Astrocyte (in vitro differentiated cells and primary cell): ENCODE measurements at regions not wholly inside any gene's neighbourhood (a gene's known extent, or its start where the extent isn't known, plus 50 kb on each side); places are given as distances from the start of the nearest gene placed in this dataset.

Experiments
- DNase-seq: peaks from one replicate; pipeline ENCODE4 v3.0.0-alpha.2; 2010; ENCODE audit warnings: low read depth
- FAIRE-seq: peaks from 2 replicates; lab custom pipeline; 2011; peaks lifted over from hg19 to GRCh38; lab: Jason Lieb, UNC
- H2AFZ ChIP-seq: 2 replicates; pipeline ENCODE4 v1.6.0; 2012; ENCODE audit warnings: low read depth, low read length, inconsistent platforms
- H3K27ac ChIP-seq: 2 replicates; pipeline ENCODE4 v1.5.1; 2011; ENCODE audit warnings: low read depth, low read length, inconsistent platforms
- H3K27me3 ChIP-seq: 2 replicates; pipeline ENCODE4 v1.6.0; 2011; ENCODE audit warnings: low read length, inconsistent platforms; ENCODE audit not compliant: insufficient read depth
- H3K36me3 ChIP-seq: 2 replicates; pipeline ENCODE4 v1.5.1; 2011; ENCODE audit warnings: low read length, inconsistent platforms; ENCODE audit not compliant: insufficient read depth
- H3K4me1 ChIP-seq: 2 replicates; pipeline ENCODE4 v1.5.1; 2011; ENCODE audit warnings: low read length, inconsistent platforms; ENCODE audit not compliant: insufficient read depth
- H3K4me2 ChIP-seq: 2 replicates; pipeline ENCODE4 v1.6.0; 2012; ENCODE audit warnings: low read length, inconsistent platforms
- H3K4me3 ChIP-seq: 2 replicates; pipeline ENCODE4 v1.5.1; 2011; ENCODE audit warnings: low read depth, mild to moderate bottlenecking, low read length, inconsistent platforms; ENCODE audit not compliant: insufficient read depth
- H3K79me2 ChIP-seq: 2 replicates; pipeline ENCODE4 v1.6.0; 2012; ENCODE audit warnings: mild to moderate bottlenecking, low read length, inconsistent platforms; ENCODE audit not compliant: insufficient read depth
- H3K9ac ChIP-seq: 2 replicates; pipeline ENCODE4 v1.6.0; 2012; ENCODE audit warnings: mild to moderate bottlenecking, low read length, inconsistent platforms
- H3K9me3 ChIP-seq: 2 replicates; pipeline ENCODE4 v1.5.1; 2012; ENCODE audit warnings: low read depth, mild to moderate bottlenecking, low read length, inconsistent platforms; ENCODE audit not compliant: insufficient read depth
- H4K20me1 ChIP-seq: 2 replicates; pipeline ENCODE4 v1.6.0; 2012; ENCODE audit warnings: low read length, inconsistent platforms; ENCODE audit not compliant: insufficient read depth
- H3K27ac Mint-ChIP-seq: one replicate; pipeline ENCODE4 v1.8.0; 2021; ENCODE audit warnings: mild to moderate bottlenecking, mixed read lengths; ENCODE audit not compliant: unreplicated experiment
- H3K27me3 Mint-ChIP-seq: one replicate; pipeline ENCODE4 v1.8.0; 2021; ENCODE audit warnings: low read depth, mixed read lengths; ENCODE audit not compliant: unreplicated experiment
- H3K36me3 Mint-ChIP-seq: one replicate; pipeline ENCODE4 v1.8.0; 2021; ENCODE audit warnings: low read depth, mixed read lengths; ENCODE audit not compliant: unreplicated experiment
- H3K4me1 Mint-ChIP-seq: one replicate; pipeline ENCODE4 v1.8.0; 2021; ENCODE audit warnings: low read depth, mixed read lengths; ENCODE audit not compliant: unreplicated experiment
- H3K4me3 Mint-ChIP-seq: one replicate; pipeline ENCODE4 v1.8.0; 2021; ENCODE audit warnings: mild to moderate bottlenecking, moderate library complexity, mixed read lengths; ENCODE audit not compliant: unreplicated experiment
- H3K9me3 Mint-ChIP-seq: one replicate; pipeline ENCODE4 v1.8.0; 2021; ENCODE audit warnings: mild to moderate bottlenecking, mixed read lengths; ENCODE audit not compliant: unreplicated experiment
- EZH2 ChIP-seq: IDR thresholded peaks from 2 replicates; pipeline ENCODE4 v1.6.1; 2012; ENCODE audit warnings: mild to moderate bottlenecking, low read length, inconsistent platforms; ENCODE audit not compliant: insufficient read depth
- TF ChIP-seq, protein P1 (sequence below): IDR thresholded peaks from 2 replicates; pipeline ENCODE4 v1.5.1; 2011; ENCODE audit warnings: low read depth, mild to moderate bottlenecking, inconsistent platforms, low read length, moderate library complexity; ENCODE audit not compliant: insufficient read depth

DNA sequence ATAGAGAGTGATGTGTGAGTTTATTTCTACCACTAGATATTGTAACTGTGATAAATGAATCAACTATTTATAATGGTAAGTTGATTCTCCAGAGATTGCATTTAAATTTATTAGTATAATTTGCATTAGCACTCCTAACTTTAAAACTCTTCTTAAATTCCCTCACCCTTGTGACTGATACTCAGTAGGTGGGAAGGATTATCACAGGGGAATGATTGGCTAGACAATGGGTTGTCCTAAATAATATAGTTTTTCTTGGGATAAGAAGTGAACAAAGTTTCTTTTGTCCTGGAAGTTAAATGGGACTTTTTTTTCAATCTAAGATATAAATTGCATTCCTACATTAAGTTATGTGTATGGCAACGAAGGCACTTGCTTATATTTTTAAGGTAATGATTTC is 169.2 kb upstream of the PITX2 start:
- H3K4me1 Mint-ChIP-seq: peaks cover 21% of the 10 kb centered on the region
- H3K9ac ChIP-seq: no peak overlapping the region
- no peaks in the 10 kb centered on the region for H3K27me3 Mint-ChIP-seq

DNA sequence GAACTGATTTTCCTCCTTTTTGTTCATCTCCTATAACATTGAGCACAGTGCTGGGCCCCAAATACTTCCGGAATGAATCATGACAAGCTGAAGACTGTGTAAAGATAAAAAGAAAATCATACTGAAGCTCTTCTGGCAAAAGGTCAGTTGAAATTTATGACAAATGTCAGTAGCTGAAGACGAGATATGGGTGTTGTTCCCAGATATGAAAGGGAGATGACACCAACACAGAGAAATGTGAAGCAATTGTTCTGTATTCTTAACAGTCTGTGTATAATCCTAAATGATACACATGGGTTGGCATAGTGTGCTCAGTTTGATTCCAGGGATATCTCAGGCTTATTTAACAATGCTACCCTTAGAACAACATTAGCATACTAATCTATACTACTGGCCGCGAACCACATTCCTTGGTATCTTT is 170.5 kb upstream of the PITX2 start:
- H3K4me3 ChIP-seq: no peak overlapping the region
- H3K9ac ChIP-seq: no peak overlapping the region
- no peak overlapping the region for H3K4me2 ChIP-seq
- no peak overlapping the region for H2AFZ ChIP-seq
- no peaks in the 10 kb centered on the region for H3K79me2 ChIP-seq
- no peaks in the 10 kb centered on the region for H3K36me3 ChIP-seq
- Mint-ChIP-seq H3K4me3 (no peak overlapping the region), H3K27me3 (no peaks in the 10 kb centered on the region), H3K4me1 (peaks cover 17% of the 10 kb centered on the region), H3K9me3 (no peaks in the 10 kb centered on the region), H3K27ac (no peak overlapping the region), H3K36me3 (no peaks in the 10 kb centered on the region)
- no peaks in the 10 kb centered on the region for H3K4me1 ChIP-seq
- H4K20me1 ChIP-seq: no peaks in the 10 kb centered on the region
- H3K27ac ChIP-seq: no peak overlapping the region
- H3K9me3 ChIP-seq: no peaks in the 10 kb centered on the region
- no peak for TF ChIP-seq EZH2
- TF ChIP-seq, protein P1, sequence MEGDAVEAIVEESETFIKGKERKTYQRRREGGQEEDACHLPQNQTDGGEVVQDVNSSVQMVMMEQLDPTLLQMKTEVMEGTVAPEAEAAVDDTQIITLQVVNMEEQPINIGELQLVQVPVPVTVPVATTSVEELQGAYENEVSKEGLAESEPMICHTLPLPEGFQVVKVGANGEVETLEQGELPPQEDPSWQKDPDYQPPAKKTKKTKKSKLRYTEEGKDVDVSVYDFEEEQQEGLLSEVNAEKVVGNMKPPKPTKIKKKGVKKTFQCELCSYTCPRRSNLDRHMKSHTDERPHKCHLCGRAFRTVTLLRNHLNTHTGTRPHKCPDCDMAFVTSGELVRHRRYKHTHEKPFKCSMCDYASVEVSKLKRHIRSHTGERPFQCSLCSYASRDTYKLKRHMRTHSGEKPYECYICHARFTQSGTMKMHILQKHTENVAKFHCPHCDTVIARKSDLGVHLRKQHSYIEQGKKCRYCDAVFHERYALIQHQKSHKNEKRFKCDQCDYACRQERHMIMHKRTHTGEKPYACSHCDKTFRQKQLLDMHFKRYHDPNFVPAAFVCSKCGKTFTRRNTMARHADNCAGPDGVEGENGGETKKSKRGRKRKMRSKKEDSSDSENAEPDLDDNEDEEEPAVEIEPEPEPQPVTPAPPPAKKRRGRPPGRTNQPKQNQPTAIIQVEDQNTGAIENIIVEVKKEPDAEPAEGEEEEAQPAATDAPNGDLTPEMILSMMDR: no peak
- DNase-seq (peak; percentile 10), FAIRE-seq (peak; percentile 66)
- no peaks in the 10 kb centered on the region for H3K27me3 ChIP-seq

More for the DNA sequence above, 169.2 kb upstream of the PITX2 start:
- TF ChIP-seq EZH2: no peak
- TF ChIP-seq, protein P1: no peak
- no peaks in the 10 kb centered on the region for H3K9me3 Mint-ChIP-seq
- Histone ChIP-seq H3K27ac (no peak overlapping the region), H3K79me2 (no peaks in the 10 kb centered on the region), H3K27me3 (no peaks in the 10 kb centered on the region), H3K4me1 (no peaks in the 10 kb centered on the region), H3K9me3 (no peaks in the 10 kb centered on the region), H4K20me1 (no peaks in the 10 kb centered on the region), H3K4me2 (no peak overlapping the region), H3K4me3 (no peak overlapping the region), H3K36me3 (no peaks in the 10 kb centered on the region), H2AFZ (no peak overlapping the region)
- no peaks in the 10 kb centered on the region for H3K36me3 Mint-ChIP-seq
- H3K27ac Mint-ChIP-seq: no peak overlapping the region
- FAIRE-seq: no peak
- H3K4me3 Mint-ChIP-seq: no peak overlapping the region
- DNase-seq: no peak

DNA sequence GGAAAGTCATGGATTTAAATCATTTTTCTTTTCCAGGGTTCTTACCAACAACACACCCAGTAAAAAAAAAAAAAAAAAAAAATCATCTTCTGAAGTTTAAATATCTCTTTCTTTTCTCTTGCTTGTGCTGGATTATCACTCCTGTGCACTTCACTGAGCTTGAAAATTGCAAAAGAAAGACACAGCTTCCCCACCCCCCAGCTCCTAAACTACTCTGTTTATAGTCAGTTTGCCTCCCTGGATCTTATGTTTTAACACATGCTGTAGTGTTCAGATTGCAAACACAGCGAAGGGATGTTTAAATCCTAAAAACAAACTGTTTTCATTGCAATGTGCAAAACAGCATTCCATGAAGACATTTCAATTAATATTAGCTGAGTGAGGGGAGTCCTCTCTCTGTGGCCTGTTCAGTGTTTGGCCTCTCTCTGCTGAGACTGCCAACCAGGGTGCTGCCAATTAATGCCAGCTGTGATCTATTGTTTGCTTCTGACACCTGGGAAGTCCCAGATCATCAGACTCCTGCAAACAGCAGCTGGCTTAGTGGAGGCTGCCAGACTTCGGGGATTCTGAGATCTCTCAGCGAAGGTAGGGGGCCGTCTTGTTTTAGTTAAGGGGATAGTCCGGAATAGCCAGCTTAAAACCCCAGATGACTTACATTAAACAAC is 171.1 kb upstream of the PITX2 start:
- no peaks in the 10 kb centered on the region for H3K9me3 ChIP-seq
- DNase-seq (no peak), FAIRE-seq (no peak)
- no peaks in the 10 kb centered on the region for H3K79me2 ChIP-seq
- H3K4me1 ChIP-seq: no peaks in the 10 kb centered on the region
- H4K20me1 ChIP-seq: no peaks in the 10 kb centered on the region
- H3K9me3 Mint-ChIP-seq: no peaks in the 10 kb centered on the region
- H3K4me2 ChIP-seq: no peak overlapping the region
- H3K36me3 ChIP-seq: no peaks in the 10 kb centered on the region
- no peak overlapping the region for H3K4me3 ChIP-seq
- peaks cover 17% of the 10 kb centered on the region for H3K4me1 Mint-ChIP-seq
- TF ChIP-seq, protein P1: no peak
- no peak for TF ChIP-seq EZH2
- H3K27ac ChIP-seq: no peak overlapping the region
- no peak overlapping the region for H3K4me3 Mint-ChIP-seq
- no peak overlapping the region for H2AFZ ChIP-seq
- H3K27me3 Mint-ChIP-seq: no peaks in the 10 kb centered on the region
- H3K27me3 ChIP-seq: no peaks in the 10 kb centered on the region
- no peak overlapping the region for H3K27ac Mint-ChIP-seq
- no peak overlapping the region for H3K9ac ChIP-seq
- no peaks in the 10 kb centered on the region for H3K36me3 Mint-ChIP-seq
